Parathyroid adenoma (tissue), 2 donors: ENCODE measurements at regions not wholly inside any gene's neighbourhood (a gene's known extent, or its start where the extent isn't known, plus 50 kb on each side); places are given as distances from the start of the nearest gene placed in this dataset.

Experiments used
- H2AFZ ChIP-seq: fragments of 300-600 bp; sonication (generic); one replicate; pipeline ENCODE4 v1.7.0; 2017; ENCODE audit warnings: antibody characterized with exemption, mild to moderate bottlenecking
- H3K27ac ChIP-seq: fragments of 300-600 bp; sonication (generic); one replicate; pipeline ENCODE4 v1.7.0; 2017
- H3K27me3 ChIP-seq: fragments of 300-600 bp; sonication (generic); one replicate; pipeline ENCODE4 v1.7.0; 2017; ENCODE audit warnings: low read length; ENCODE audit not compliant: control insufficient read depth, insufficient read depth
- H3K36me3 ChIP-seq: fragments of 300-600 bp; sonication (generic); one replicate; pipeline ENCODE4 v1.7.0; 2017; ENCODE audit warnings: low read length; ENCODE audit not compliant: control insufficient read depth, insufficient read depth
- H3K4me1 ChIP-seq: fragments of 300-600 bp; sonication (generic); one replicate; pipeline ENCODE4 v1.7.0; 2017; ENCODE audit warnings: control low read depth
- H3K4me2 ChIP-seq: fragments of 300-600 bp; sonication (generic); one replicate; pipeline ENCODE4 v1.7.0; 2017; ENCODE audit warnings: low read length
- H3K4me3 ChIP-seq: fragments of 300-600 bp; sonication (generic); one replicate; pipeline ENCODE4 v1.7.0; 2017; ENCODE audit warnings: low read depth, low read length
- H3K79me2 ChIP-seq: fragments of 300-600 bp; sonication (generic); one replicate; pipeline ENCODE4 v1.7.0; 2017; ENCODE audit warnings: control low read depth
- H3K9ac ChIP-seq: fragments of 300-600 bp; sonication (generic); one replicate; pipeline ENCODE4 v1.7.0; 2017; ENCODE audit warnings: mild to moderate bottlenecking
- H3K9me3 ChIP-seq: fragments of 300-600 bp; sonication (generic); one replicate; pipeline ENCODE4 v1.7.0; 2017; ENCODE audit warnings: low read length; ENCODE audit not compliant: control insufficient read depth
- TF ChIP-seq, protein P1 (sequence below): fragments of 300-600 bp; sonication (generic); IDR thresholded peaks from one replicate; pipeline ENCODE4 v1.7.0; 2017; ENCODE audit warnings: antibody characterized with exemption, mild to moderate bottlenecking
- donor health status: primary hyperparathyroidism.

DNA sequence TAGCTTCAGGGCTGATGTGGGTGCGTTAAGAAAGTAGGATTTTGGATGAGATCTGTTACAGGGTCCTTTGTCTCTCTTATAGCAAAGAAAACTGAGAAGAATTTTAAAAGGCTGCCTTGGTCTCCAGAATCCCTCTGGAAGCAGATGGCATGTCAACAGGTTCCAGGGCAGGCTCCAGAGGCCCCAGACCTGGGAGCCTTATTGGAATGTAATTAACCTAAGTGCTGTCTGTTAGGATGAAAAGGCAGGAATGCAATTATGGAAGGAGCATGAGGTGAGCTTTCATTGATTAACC, 97.2 kb upstream of the PKDCC start:
- TF ChIP-seq, protein P1, sequence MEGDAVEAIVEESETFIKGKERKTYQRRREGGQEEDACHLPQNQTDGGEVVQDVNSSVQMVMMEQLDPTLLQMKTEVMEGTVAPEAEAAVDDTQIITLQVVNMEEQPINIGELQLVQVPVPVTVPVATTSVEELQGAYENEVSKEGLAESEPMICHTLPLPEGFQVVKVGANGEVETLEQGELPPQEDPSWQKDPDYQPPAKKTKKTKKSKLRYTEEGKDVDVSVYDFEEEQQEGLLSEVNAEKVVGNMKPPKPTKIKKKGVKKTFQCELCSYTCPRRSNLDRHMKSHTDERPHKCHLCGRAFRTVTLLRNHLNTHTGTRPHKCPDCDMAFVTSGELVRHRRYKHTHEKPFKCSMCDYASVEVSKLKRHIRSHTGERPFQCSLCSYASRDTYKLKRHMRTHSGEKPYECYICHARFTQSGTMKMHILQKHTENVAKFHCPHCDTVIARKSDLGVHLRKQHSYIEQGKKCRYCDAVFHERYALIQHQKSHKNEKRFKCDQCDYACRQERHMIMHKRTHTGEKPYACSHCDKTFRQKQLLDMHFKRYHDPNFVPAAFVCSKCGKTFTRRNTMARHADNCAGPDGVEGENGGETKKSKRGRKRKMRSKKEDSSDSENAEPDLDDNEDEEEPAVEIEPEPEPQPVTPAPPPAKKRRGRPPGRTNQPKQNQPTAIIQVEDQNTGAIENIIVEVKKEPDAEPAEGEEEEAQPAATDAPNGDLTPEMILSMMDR = no peak
- H3K4me1 ChIP-seq = no peaks in the 10 kb centered on the region
- no peak overlapping the region for H3K9ac ChIP-seq
- no peaks in the 10 kb centered on the region for H3K79me2 ChIP-seq
- no peak overlapping the region for H3K4me2 ChIP-seq
- H3K36me3 ChIP-seq = no peaks in the 10 kb centered on the region
- no peak overlapping the region for H3K27ac ChIP-seq
- no peaks in the 10 kb centered on the region for H3K27me3 ChIP-seq
- no peak overlapping the region for H3K4me3 ChIP-seq
- H2AFZ ChIP-seq = no peak overlapping the region
- H3K9me3 ChIP-seq = no peaks in the 10 kb centered on the region

DNA sequence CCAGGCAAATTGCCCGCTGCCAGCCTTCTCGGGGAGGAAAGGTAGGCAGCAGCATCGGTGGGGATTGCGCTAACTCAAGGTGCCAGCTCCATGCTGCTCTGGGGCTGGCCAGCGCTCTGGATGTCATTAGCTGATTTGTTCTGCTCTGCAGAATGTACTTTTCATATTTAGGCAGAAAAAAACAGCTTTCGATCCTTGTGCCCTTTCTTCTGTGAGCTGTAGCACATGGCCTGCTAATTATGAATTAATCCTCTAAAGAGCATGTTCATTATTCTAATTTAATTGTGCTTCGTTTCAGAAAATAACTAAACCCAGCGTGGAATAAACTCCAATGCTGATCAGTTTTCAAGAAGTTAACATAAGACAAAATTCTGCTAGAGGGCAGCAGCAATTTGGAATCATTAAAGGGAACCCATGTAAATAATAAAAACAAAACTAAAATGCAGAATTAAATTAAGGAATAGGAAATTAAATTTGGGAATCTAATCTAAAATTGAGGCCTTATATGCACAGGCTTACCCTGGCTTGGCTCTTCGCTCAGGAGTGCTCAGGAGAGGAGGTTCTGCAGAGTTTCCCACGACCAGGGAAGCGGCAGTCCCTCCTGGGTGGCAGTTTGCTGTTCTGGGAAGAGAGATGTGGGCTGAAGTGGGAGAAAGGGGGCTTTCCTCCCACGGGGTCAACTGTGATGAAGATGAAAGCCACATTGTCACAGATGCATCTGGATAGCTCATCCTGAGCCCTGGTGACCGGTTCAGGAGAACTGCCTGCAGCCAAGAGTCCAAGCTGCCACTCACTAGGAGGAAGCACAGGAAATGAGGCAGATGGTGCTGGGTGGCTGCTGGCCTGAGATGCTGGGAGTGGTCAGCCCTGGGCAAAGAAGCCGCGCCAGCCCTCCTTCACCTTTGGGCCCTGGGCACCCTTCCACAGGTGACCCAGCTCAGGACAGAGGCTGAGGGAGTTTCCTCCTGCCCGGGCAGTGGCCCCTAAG, 93.2 kb upstream of the PKDCC start:
- H3K36me3 ChIP-seq = no peaks in the 10 kb centered on the region
- no peak overlapping the region for H3K27ac ChIP-seq
- no peaks in the 10 kb centered on the region for H3K4me1 ChIP-seq
- H3K27me3 ChIP-seq = no peaks in the 10 kb centered on the region
- H3K9me3 ChIP-seq = no peaks in the 10 kb centered on the region
- H3K9ac ChIP-seq = no peak overlapping the region
- H2AFZ ChIP-seq = no peak overlapping the region
- TF ChIP-seq, protein P1 = no peak
- H3K4me3 ChIP-seq = no peak overlapping the region
- no peaks in the 10 kb centered on the region for H3K79me2 ChIP-seq
- H3K4me2 ChIP-seq = no peak overlapping the region

DNA sequence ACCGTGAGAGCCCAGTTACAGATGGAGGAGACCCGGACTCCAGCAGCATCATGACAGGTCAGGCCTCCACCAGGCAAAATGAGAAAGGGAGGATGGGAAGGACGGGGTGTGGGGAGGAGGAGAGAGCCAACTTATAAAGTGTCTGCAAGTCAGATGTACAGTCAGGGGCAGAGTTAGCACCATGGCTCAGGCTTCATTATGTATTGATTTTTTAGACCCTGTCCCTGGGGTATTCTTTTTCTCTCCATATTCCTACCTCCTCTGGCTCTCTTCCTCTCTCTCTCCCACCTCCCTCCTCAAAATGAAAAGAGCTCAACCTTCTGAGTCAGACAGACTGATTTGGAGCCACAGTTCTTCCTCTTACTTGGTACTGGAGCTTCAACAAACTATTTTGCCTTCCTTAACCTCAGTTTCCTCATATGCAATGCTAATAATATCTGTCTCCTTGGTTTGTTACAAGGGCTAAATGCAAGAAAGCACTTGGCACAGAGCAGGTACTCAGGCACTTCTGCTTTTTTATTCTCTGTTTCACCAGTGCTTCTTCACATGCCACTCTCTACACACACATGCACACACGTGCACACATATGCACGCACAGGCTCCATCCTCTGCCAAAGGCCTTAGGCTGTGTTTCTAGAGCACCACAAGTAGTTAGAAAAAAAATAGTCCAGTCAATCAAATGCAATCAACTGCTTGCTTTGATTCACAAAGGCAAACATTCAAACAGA, 92.3 kb upstream of the PKDCC start:
- Histone ChIP-seq H3K27me3 (no peaks in the 10 kb centered on the region), H3K4me2 (no peak overlapping the region), H2AFZ (no peak overlapping the region), H3K27ac (no peak overlapping the region), H3K4me3 (no peak overlapping the region), H3K36me3 (no peaks in the 10 kb centered on the region), H3K9ac (no peak overlapping the region), H3K79me2 (no peaks in the 10 kb centered on the region), H3K4me1 (no peaks in the 10 kb centered on the region), H3K9me3 (no peaks in the 10 kb centered on the region)
- TF ChIP-seq, protein P1 = no peak

DNA sequence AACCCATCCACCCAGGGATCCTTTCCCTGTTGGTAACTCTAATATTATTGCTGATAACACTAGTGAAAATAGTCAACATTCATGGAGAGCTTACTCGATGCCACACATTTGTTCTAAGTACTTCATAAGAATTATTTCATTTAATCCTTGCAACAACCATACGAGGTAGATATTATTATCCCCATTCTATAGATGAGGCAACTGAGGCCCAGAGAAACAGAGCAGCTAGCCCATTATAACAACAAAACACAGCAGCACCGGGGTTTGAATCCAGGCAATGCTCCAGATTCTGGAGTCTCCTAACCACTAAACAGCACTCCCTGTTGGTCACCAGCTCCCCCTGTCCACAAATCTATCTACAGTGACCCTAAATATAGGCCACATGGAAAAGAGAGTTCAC, 90.4 kb upstream of the PKDCC start:
- Histone ChIP-seq H3K4me3 (no peak overlapping the region), H2AFZ (no peak overlapping the region), H3K27ac (no peak overlapping the region), H3K79me2 (no peaks in the 10 kb centered on the region), H3K4me2 (no peak overlapping the region), H3K27me3 (no peaks in the 10 kb centered on the region), H3K9me3 (no peaks in the 10 kb centered on the region), H3K9ac (no peak overlapping the region), H3K4me1 (no peaks in the 10 kb centered on the region), H3K36me3 (no peaks in the 10 kb centered on the region)
- TF ChIP-seq, protein P1 = no peak
